HUES64 (cell line): ENCODE measurements at regions not wholly inside any gene's neighbourhood (a gene's known extent, or its start where the extent isn't known, plus 50 kb on each side); places are given as distances from the start of the nearest gene placed in this dataset.
"Not testable (repeated sequence)": the region's sequence is repeated elsewhere in the genome, so short reads cannot be mapped to it uniquely, and the experiment has no call there.

Experiments used
- H3K27ac ChIP-seq: 2 replicates; pipeline ENCODE4 v1.7.0; 2013; ENCODE audit warnings: low read depth, low read length, inconsistent platforms
- H3K27me3 ChIP-seq: 2 replicates; pipeline ENCODE4 v1.6.1; 2013; ENCODE audit warnings: mild to moderate bottlenecking, low read length; ENCODE audit not compliant: insufficient read depth
- H3K36me3 ChIP-seq: 2 replicates; pipeline ENCODE4 v1.6.1; 2013; ENCODE audit warnings: mild to moderate bottlenecking, low read length; ENCODE audit not compliant: insufficient read depth
- H3K4me1 ChIP-seq: 2 replicates; pipeline ENCODE4 v1.6.1; 2013; ENCODE audit warnings: mild to moderate bottlenecking, low read length, moderate library complexity; ENCODE audit not compliant: insufficient read depth
- H3K4me3 ChIP-seq: 2 replicates; pipeline ENCODE4 v1.5.1; 2013; ENCODE audit warnings: mild to moderate bottlenecking, low read length, moderate library complexity
- H3K9ac ChIP-seq: 2 replicates; pipeline ENCODE4 v1.6.1; 2013; ENCODE audit warnings: mild to moderate bottlenecking, low read depth, low read length
- H3K9me3 ChIP-seq: 2 replicates; pipeline ENCODE4 v1.6.1; 2013; ENCODE audit warnings: low read depth, low read length; ENCODE audit not compliant: insufficient read depth
- WGBS: fragments of 150-250, 120-280 bp; methylation state at CpG from one replicate; pipeline ENCODE4 v1.1.7; 2013; ENCODE audit warnings: missing lambda C conversion rate; 5-methylcytosine and 5-hydroxymethylcytosine counted together

DNA sequence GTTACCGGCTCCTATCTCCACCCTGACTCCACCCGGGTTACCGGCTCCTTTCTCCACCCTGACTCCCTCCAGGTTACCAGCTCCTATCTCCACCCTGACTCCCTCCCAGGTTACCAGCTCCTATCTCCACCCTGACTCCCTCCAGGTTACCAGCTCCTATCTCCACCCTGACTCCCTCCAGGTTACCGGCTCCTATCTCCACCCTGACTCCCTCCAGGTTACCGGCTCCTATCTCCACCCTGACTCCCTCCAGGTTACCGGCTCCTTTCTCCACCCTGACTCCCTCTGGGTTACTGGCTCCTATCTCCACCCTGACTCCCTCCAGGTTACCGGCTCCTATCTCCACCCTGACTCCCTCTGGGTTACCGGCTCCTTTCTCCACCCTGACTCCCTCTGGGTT is 97.9 kb upstream of the RBM19 start:
- H3K4me3 ChIP-seq, H3K9me3 ChIP-seq, H3K9ac ChIP-seq, H3K4me1 ChIP-seq, H3K27ac ChIP-seq, H3K36me3 ChIP-seq, H3K27me3 ChIP-seq: not testable (repeated sequence)
- WGBS: 83% methylated on average over 5 of the region's 8 CpGs

DNA sequence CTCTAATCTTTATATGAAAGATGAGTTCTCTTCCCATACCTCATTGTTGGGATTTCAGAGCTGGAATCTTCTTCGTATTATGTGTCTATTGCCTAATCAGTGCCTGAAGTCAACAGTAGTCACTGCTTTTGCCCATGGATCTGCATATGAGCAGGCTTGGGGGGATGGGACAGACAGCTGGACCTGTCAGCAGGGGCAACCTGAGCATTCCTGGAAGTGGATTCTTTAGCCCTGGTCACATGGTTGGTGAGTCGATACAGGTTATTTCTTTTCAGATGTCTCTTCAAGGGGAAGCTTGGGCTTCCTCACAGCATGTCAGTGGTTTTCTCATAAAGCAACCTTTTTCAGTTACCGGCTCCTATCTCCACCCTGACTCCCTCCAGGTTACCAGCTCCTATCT is 97.3 kb upstream of the RBM19 start:
- WGBS: 92% methylated on average over 3 of the region's 3 CpGs
- H3K4me1 ChIP-seq: no peaks in the 10 kb centered on the region
- H3K27me3 ChIP-seq: no peaks in the 10 kb centered on the region
- H3K27ac ChIP-seq: no peak overlapping the region
- peaks cover 9% of the 10 kb centered on the region for H3K9me3 ChIP-seq
- no peak overlapping the region for H3K4me3 ChIP-seq
- no peaks in the 10 kb centered on the region for H3K36me3 ChIP-seq
- H3K9ac ChIP-seq: no peak overlapping the region

DNA sequence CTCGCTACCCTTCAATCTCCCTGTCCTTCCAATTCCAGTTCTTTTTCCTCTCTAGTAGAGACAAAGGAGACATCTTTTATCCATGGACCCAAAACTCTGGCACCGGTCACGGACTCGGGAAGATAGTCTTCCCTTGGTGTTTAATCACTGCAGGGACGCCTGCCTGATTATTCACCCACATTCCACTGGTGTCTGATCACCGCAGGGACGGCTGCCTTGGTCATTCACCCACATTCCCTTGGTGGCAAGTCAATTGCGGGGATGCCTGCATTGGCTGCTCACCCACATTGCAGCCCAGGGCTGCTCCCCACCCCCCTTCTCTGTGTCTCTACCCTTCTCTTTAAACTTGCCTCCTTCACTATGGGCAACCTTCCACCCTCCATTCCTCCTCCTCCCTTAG is 90.2 kb upstream of the RBM19 start:
- not testable (repeated sequence) for H3K4me3 ChIP-seq, H3K4me1 ChIP-seq, H3K27ac ChIP-seq, H3K9ac ChIP-seq, H3K9me3 ChIP-seq, H3K36me3 ChIP-seq, H3K27me3 ChIP-seq
- WGBS: 94% methylated on average over 8 of the region's 8 CpGs

DNA sequence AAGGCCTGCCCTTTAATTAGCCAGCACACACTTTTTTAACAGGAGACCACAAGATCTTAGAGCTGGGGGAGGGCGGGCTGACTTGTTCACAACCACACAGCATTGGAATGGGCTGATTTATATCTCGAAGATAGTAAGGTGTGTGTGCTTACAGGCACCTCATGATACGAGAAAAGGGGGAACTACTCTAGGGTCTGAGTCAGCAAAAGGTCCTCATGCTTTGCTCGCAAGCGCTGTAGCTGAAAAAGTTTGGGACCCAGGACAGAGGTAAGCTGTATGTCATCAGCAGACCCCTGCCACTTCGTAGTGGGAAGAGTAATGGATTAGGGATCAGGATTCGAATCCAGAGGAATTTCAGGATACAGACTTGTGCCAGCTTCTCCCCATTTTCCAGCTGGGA is 88.9 kb upstream of the RBM19 start:
- H3K27ac ChIP-seq: no peak overlapping the region
- WGBS: 84% methylated on average over 7 of the region's 7 CpGs
- no peaks in the 10 kb centered on the region for H3K27me3 ChIP-seq
- no peaks in the 10 kb centered on the region for H3K9me3 ChIP-seq
- no peak overlapping the region for H3K4me3 ChIP-seq
- no peaks in the 10 kb centered on the region for H3K4me1 ChIP-seq
- no peaks in the 10 kb centered on the region for H3K36me3 ChIP-seq
- no peak overlapping the region for H3K9ac ChIP-seq

DNA sequence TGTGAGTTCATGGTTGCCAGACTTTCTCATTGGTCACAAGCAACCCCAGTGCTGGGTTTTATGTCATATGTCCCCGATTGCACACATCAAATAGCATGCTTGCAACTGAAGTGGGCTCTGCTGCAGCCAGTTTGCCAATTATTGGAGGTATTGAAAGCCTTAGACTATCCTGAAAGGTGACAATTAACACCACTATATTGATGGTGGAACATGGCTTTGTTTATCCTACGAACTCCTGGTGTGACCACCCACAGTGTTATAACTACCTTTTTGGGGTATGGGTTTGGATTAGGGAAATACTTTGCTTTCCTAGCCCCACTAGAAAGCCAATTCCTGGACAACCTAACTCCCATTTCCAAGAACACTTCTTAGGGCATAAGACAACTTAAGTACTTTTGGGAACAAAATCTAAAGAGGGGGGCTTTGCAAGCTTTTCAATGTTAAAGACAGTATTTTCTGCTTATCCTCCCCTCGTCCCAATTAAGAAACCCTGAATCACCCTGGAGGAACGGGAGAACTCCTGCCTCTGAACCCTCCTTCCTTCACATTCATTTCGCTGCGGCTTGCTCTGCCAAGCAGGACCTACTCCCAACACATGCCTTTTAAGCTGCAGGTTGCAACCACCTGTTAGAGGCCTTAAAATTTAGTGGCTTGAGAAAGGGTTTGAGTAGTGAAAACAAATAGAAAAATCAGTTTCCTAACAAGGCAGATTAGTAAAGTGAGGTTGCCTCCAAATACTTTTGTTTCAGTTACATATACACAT is 80.3 kb upstream of the RBM19 start:
- Histone ChIP-seq H3K27ac (no peak overlapping the region), H3K9me3 (no peaks in the 10 kb centered on the region), H3K27me3 (no peaks in the 10 kb centered on the region; the same call in 1 of the 2 replicates), H3K36me3 (no peaks in the 10 kb centered on the region), H3K4me1 (peaks cover 15% of the 10 kb centered on the region), H3K9ac (no peak overlapping the region), H3K4me3 (no peak overlapping the region)
- 60% methylated on average over 5 of the region's 6 CpGs for WGBS

DNA sequence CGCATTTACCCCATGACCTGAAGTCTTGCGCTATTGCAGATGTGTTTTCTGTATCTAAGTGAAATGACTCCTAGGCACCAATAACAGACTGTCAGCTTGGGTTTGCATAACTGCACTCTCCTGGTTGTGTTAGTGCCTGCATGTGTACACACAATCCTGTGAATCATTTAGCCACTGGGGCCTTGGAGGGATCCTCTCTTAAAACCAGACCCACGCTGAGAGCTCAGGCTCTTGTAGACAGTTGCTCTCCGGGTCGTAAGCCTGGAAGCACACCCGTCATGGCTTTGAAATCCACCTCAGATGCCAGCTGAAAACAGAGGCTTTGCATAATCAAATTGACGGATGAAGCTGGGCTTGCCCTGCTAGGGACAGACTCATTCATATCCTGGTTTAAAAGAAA is 79.2 kb upstream of the RBM19 start:
- H3K36me3 ChIP-seq: no peaks in the 10 kb centered on the region
- 68% methylated on average over 7 of the region's 7 CpGs for WGBS
- no peaks in the 10 kb centered on the region for H3K9me3 ChIP-seq
- H3K9ac ChIP-seq: no peak overlapping the region
- H3K27me3 ChIP-seq: no peaks in the 10 kb centered on the region; the same call in 1 of the 2 replicates
- peaks cover 15% of the 10 kb centered on the region for H3K4me1 ChIP-seq
- H3K27ac ChIP-seq: no peak overlapping the region
- no peak overlapping the region for H3K4me3 ChIP-seq

DNA sequence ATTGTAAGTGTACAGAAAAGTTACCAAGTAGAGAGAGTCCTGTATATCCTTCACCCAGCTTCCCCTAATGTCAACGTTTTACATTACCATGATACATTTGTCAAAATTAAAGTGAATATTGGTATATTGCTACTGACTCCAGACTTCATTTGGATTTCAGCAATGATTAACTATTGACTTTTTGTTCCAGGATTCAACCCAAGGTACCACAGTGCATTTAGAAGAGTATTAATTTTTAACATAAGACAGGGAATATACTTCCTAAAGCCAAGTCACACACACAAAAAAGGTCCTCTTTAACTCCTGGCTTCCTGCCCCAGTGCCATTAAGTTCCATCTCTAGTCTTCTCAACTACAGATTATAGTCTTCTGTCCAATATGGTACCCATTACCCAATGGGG is 75.5 kb upstream of the RBM19 start:
- Histone ChIP-seq H3K9ac (no peak overlapping the region), H3K27ac (no peak overlapping the region), H3K27me3 (no peaks in the 10 kb centered on the region; the same call in 1 of the 2 replicates), H3K4me1 (peaks cover 10% of the 10 kb centered on the region), H3K36me3 (no peaks in the 10 kb centered on the region), H3K9me3 (no peaks in the 10 kb centered on the region), H3K4me3 (no peak overlapping the region)
- WGBS: no CpG with 5 or more reads among the region's 1 CpG

DNA sequence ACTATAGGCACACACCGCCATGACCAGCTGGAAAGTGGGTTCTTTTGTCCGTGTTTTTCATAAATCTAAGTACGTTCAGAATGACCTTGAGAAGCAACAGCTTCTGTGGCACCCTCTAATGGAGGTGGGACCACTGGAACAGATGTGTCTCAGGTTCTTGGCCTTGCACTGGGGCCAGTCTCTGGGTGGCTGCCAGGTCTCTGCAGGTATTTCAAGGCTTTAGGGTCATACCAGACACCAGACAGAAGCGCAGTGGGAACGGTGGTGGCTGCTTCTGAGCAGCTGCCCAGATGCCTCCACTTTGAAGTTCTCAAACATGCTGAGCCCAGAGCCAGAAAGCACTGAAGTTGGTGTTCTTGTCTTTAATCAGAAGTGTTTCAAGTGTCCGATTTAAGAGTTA is 75.0 kb upstream of the RBM19 start:
- no peaks in the 10 kb centered on the region for H3K36me3 ChIP-seq
- H3K9me3 ChIP-seq: no peaks in the 10 kb centered on the region
- H3K27ac ChIP-seq: no peak overlapping the region
- no peak overlapping the region for H3K4me3 ChIP-seq
- H3K9ac ChIP-seq: no peak overlapping the region
- peaks cover 6% of the 10 kb centered on the region; the same call in 1 of the 2 replicates for H3K4me1 ChIP-seq
- H3K27me3 ChIP-seq: no peaks in the 10 kb centered on the region; the same call in 1 of the 2 replicates
- WGBS: 93% methylated on average over 6 of the region's 6 CpGs

DNA sequence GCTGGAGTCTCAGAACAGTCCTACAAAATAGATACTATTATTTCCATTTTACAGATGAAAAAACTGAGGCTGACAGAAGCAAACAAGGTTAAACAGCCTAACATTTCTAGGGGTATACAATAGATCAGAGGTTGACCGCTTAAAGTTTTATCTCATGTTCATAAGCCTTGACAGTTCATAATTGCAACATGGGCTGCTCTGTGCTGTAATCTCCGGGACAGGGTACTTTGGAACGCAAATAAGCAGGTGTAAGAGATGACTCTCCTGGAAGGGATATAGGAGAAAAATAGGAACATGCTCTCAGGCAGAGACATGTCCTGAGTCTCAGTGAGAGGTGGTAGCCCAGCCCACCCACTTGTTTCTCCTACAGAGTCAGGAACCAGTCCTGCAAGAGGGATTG is 72.8 kb upstream of the RBM19 start:
- 94% methylated on average over 3 of the region's 3 CpGs for WGBS
- Histone ChIP-seq H3K36me3 (no peaks in the 10 kb centered on the region), H3K27me3 (no peaks in the 10 kb centered on the region), H3K27ac (no peak overlapping the region), H3K4me3 (no peak overlapping the region), H3K9ac (no peak overlapping the region), H3K9me3 (no peaks in the 10 kb centered on the region), H3K4me1 (no peaks in the 10 kb centered on the region)

DNA sequence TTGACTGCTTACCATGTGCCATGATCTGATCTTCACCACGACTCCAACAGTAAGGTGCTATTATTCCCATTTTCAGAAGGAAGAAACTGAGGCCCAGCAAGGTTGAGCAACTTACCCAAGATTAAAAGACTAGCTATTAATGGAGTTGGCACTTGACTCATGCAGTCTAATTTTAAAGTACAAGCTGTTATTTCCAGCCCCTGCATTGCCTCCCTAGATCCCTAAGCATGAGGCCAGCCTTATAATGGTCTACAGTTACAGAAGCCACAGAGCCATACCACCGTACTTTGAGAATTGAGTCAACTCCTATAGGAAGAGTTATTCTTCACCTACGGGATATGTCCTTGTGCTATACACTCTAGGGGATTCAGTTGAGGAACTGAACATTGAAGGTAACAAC is 66.7 kb upstream of the RBM19 start:
- Histone ChIP-seq H3K4me1 (no peaks in the 10 kb centered on the region), H3K9ac (no peak overlapping the region), H3K27ac (no peak overlapping the region), H3K27me3 (peaks cover 2% of the 10 kb centered on the region; the same call in 1 of the 2 replicates), H3K4me3 (no peak overlapping the region), H3K36me3 (no peaks in the 10 kb centered on the region), H3K9me3 (no peaks in the 10 kb centered on the region)
- WGBS: 96% methylated on average over 3 of the region's 3 CpGs

DNA sequence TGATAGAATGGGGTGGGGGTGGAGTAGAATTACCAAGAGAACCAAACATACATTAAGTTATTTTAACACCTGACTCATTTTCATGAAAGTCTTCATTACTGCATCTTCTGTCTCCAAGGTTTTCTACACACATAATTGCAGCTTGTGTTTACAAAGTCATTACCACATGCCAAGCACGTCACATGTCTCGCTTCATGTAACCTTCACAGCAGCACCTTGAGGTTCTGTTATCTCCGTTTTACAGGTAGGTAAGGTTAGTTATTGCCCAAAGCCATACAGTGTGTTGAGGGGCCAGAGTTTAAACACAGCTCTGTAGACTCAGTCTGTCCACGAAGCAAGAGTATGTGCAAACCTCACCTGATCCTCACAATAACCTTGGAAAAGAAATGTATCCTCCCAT is 64.3 kb upstream of the RBM19 start:
- H3K9me3 ChIP-seq: peaks cover 7% of the 10 kb centered on the region; the same call in 1 of the 2 replicates
- 92% methylated on average over 4 of the region's 4 CpGs for WGBS
- H3K27me3 ChIP-seq: peaks cover 2% of the 10 kb centered on the region; the same call in 1 of the 2 replicates
- no peaks in the 10 kb centered on the region for H3K36me3 ChIP-seq
- no peaks in the 10 kb centered on the region for H3K4me1 ChIP-seq
- H3K9ac ChIP-seq: no peak overlapping the region
- H3K27ac ChIP-seq: no peak overlapping the region
- H3K4me3 ChIP-seq: no peak overlapping the region

DNA sequence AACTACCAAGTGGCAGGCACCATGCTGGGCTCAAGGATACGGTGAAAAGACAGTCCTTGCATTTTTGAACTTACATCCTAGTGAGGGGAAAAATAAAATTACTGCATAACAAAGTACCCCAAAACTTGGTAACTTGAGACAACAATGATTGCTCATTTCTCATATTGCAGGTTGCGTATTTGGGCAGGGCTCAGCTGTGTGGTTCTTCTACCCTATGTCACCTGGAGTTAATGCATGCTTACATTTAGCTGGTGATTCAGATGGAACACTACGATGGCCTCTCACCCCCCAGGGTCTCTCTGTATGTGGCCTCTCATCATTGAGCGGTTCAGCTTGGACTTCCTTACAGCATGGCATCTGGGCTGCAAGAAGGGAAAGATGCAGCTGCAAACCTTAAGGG is 60.7 kb upstream of the RBM19 start:
- H3K36me3 ChIP-seq: no peaks in the 10 kb centered on the region
- WGBS: 94% methylated on average over 4 of the region's 4 CpGs
- no peak overlapping the region for H3K4me3 ChIP-seq
- H3K9ac ChIP-seq: no peak overlapping the region
- H3K27me3 ChIP-seq: no peaks in the 10 kb centered on the region
- H3K4me1 ChIP-seq: no peaks in the 10 kb centered on the region
- H3K27ac ChIP-seq: no peak overlapping the region
- H3K9me3 ChIP-seq: peaks cover 7% of the 10 kb centered on the region; the same call in 1 of the 2 replicates
